ENCODE measurements at regions not wholly inside any gene's neighbourhood (a gene's known extent, or its start where the extent isn't known, plus 50 kb on each side); places are given as distances from the start of the nearest gene placed in this dataset.

- TF ChIP-seq POLR2A (IDR thresholded peaks at IDR 0.05; ENCODE audit: extremely low read depth, insufficient read length), result no peak
- no peak for TF ChIP-seq MYC (IDR thresholded peaks at IDR 0.05; ENCODE audit: low read depth, low read length)
- TF ChIP-seq CTCF (IDR thresholded peaks at IDR 0.05; ENCODE audit: low read depth, low read length), result no peak
- no peak for TF ChIP-seq MAX (IDR thresholded peaks at IDR 0.05; ENCODE audit: low read depth, low read length)
- H3K4me3 ChIP-seq (ENCODE audit: low read depth, low read length), result no peak overlapping the region
- no peak for DNase-seq (ENCODE audit: low read depth)
Observed at GRCh38 chr13:83423381-83423780, 458.9 kb downstream of the SLITRK1 start.

- TF ChIP-seq MYC (IDR thresholded peaks at IDR 0.05; ENCODE audit: low read depth, low read length), result no peak
- TF ChIP-seq POLR2A (IDR thresholded peaks at IDR 0.05; ENCODE audit: extremely low read depth, insufficient read length), result no peak
- no peak for TF ChIP-seq MAX (IDR thresholded peaks at IDR 0.05; ENCODE audit: low read depth, low read length)
- TF ChIP-seq CTCF (IDR thresholded peaks at IDR 0.05; ENCODE audit: low read depth, low read length), result no peak
- no peak for DNase-seq (ENCODE audit: low read depth)
- H3K4me3 ChIP-seq (ENCODE audit: low read depth, low read length), result no peak overlapping the region
Observed at GRCh38 chr13:83414393-83414792, 467.9 kb downstream of the SLITRK1 start.

- DNase-seq (ENCODE audit: low read depth), result no peak
- no peak for TF ChIP-seq MYC (IDR thresholded peaks at IDR 0.05; ENCODE audit: low read depth, low read length)
- TF ChIP-seq MAX (IDR thresholded peaks at IDR 0.05; ENCODE audit: low read depth, low read length), result no peak
- no peak for TF ChIP-seq CTCF (IDR thresholded peaks at IDR 0.05; ENCODE audit: low read depth, low read length)
- no peak for TF ChIP-seq POLR2A (IDR thresholded peaks at IDR 0.05; ENCODE audit: extremely low read depth, insufficient read length)
- H3K4me3 ChIP-seq (ENCODE audit: low read depth, low read length), result no peak overlapping the region
Observed at GRCh38 chr13:83386609-83387008, 495.7 kb downstream of the SLITRK1 start.

- TF ChIP-seq CTCF (IDR thresholded peaks at IDR 0.05; ENCODE audit: low read depth, low read length) (no peak), MAX (IDR thresholded peaks at IDR 0.05; ENCODE audit: low read depth, low read length) (no peak), MYC (IDR thresholded peaks at IDR 0.05; ENCODE audit: low read depth, low read length) (no peak), POLR2A (IDR thresholded peaks at IDR 0.05; ENCODE audit: extremely low read depth, insufficient read length) (no peak)
- H3K4me3 ChIP-seq (ENCODE audit: low read depth, low read length), result no peak overlapping the region
- DNase-seq (ENCODE audit: low read depth), result peak; percentile 11
Observed at GRCh38 chr13:83378908-83379307, 503.4 kb downstream of the SLITRK1 start.

- H3K4me3 ChIP-seq (ENCODE audit: low read depth, low read length), result no peak overlapping the region
- TF ChIP-seq MYC (IDR thresholded peaks at IDR 0.05; ENCODE audit: low read depth, low read length), result no peak
- TF ChIP-seq CTCF (IDR thresholded peaks at IDR 0.05; ENCODE audit: low read depth, low read length), result no peak
- TF ChIP-seq MAX (IDR thresholded peaks at IDR 0.05; ENCODE audit: low read depth, low read length), result no peak
- TF ChIP-seq POLR2A (IDR thresholded peaks at IDR 0.05; ENCODE audit: extremely low read depth, insufficient read length), result no peak
- no peak for DNase-seq (ENCODE audit: low read depth)
Observed at GRCh38 chr13:83377491-83377890, 504.8 kb downstream of the SLITRK1 start.

- DNase-seq (ENCODE audit: low read depth), result no peak
- no peak overlapping the region for H3K4me3 ChIP-seq (ENCODE audit: low read depth, low read length)
- TF ChIP-seq MAX (IDR thresholded peaks at IDR 0.05; ENCODE audit: low read depth, low read length), result no peak
- TF ChIP-seq CTCF (IDR thresholded peaks at IDR 0.05; ENCODE audit: low read depth, low read length), result no peak
- no peak for TF ChIP-seq POLR2A (IDR thresholded peaks at IDR 0.05; ENCODE audit: extremely low read depth, insufficient read length)
- no peak for TF ChIP-seq MYC (IDR thresholded peaks at IDR 0.05; ENCODE audit: low read depth, low read length)
Observed at GRCh38 chr13:83372786-83373185, 509.5 kb downstream of the SLITRK1 start.
